ENCODE measurements at regions not wholly inside any gene's neighbourhood (a gene's known extent, or its start where the extent isn't known, plus 50 kb on each side); places are given as distances from the start of the nearest gene placed in this dataset.
"Not testable (repeated sequence)": the region's sequence is repeated elsewhere in the genome, so short reads cannot be mapped to it uniquely, and the experiment has no call there.

GRCh38 chr16:29333492-29334097 lies 72.9 kb downstream of the NPIPB11 start:
- intact Hi-C loops (cut with DNase I); DNase-seq (ENCODE audit: low spot score): not testable (repeated sequence)

- DNase-seq (ENCODE audit: low spot score); intact Hi-C loops (cut with DNase I): not testable (repeated sequence)
These were observed 75.9 kb downstream of the NPIPB11 start for GRCh38 chr16:29330623-29331022.

GRCh38 chr16:29328528-29328927 lies 78.0 kb downstream of the NPIPB11 start:
- intact Hi-C loops (cut with DNase I); DNase-seq (ENCODE audit: low spot score): not testable (repeated sequence)

- DNase-seq (ENCODE audit: low spot score); intact Hi-C loops (cut with DNase I): not testable (repeated sequence)
These were observed 78.7 kb downstream of the NPIPB11 start for GRCh38 chr16:29327631-29328408.

GRCh38 chr16:29326164-29327125 lies 80.1 kb downstream of the NPIPB11 start:
- DNase-seq (ENCODE audit: low spot score); intact Hi-C loops (cut with DNase I): not testable (repeated sequence)

GRCh38 chr16:29323725-29324124 lies 82.8 kb downstream of the NPIPB11 start:
- DNase-seq (ENCODE audit: low spot score); intact Hi-C loops (cut with DNase I): not testable (repeated sequence)

GRCh38 chr16:29321585-29321984 lies 84.9 kb downstream of the NPIPB11 start:
- intact Hi-C loops (cut with DNase I) = no loop called here
- no peak for DNase-seq (ENCODE audit: low spot score)

GRCh38 chr16:29321000-29321393 lies 85.5 kb downstream of the NPIPB11 start:
- intact Hi-C loops (cut with DNase I) = no loop called here

GRCh38 chr16:29320274-29320999 lies 86.1 kb downstream of the NPIPB11 start:
- intact Hi-C loops (cut with DNase I) = no loop called here
- no peak for DNase-seq (ENCODE audit: low spot score)

More at GRCh38 chr16:29321000-29321393, 85.5 kb downstream of the NPIPB11 start:
- no peak for DNase-seq (ENCODE audit: low spot score)

GRCh38 chr16:29319726-29320125 lies 86.8 kb downstream of the NPIPB11 start:
- no peak for DNase-seq (ENCODE audit: low spot score)
- intact Hi-C loops (cut with DNase I) = no loop called here

GRCh38 chr16:29318561-29318968 lies 87.9 kb downstream of the NPIPB11 start:
- intact Hi-C loops (cut with DNase I) = not testable (repeated sequence)
- peak; percentile 90 for DNase-seq (ENCODE audit: low spot score)

GRCh38 chr16:29318037-29318436 lies 88.5 kb downstream of the NPIPB11 start:
- intact Hi-C loops (cut with DNase I) = no loop called here

GRCh38 chr16:29317269-29317668 lies 89.2 kb downstream of the NPIPB11 start:
- DNase-seq (ENCODE audit: low spot score) = no peak
- intact Hi-C loops (cut with DNase I) = no loop called here

More at GRCh38 chr16:29318037-29318436, 88.5 kb downstream of the NPIPB11 start:
- no peak for DNase-seq (ENCODE audit: low spot score)

- DNase-seq (ENCODE audit: low spot score) = no peak
- intact Hi-C loops (cut with DNase I) = no loop called here
These were observed 89.7 kb downstream of the NPIPB11 start for GRCh38 chr16:29316761-29317183.

GRCh38 chr16:29315916-29316517 lies 90.5 kb downstream of the NPIPB11 start:
- intact Hi-C loops (cut with DNase I) = no loop called here
- no peak for DNase-seq (ENCODE audit: low spot score)

- intact Hi-C loops (cut with DNase I) = no loop called here
- no peak for DNase-seq (ENCODE audit: low spot score)
These were observed 91.5 kb downstream of the NPIPB11 start for GRCh38 chr16:29315046-29315445.

GRCh38 chr16:29314292-29314934 lies 92.1 kb downstream of the NPIPB11 start:
- DNase-seq (ENCODE audit: low spot score) = no peak
- intact Hi-C loops (cut with DNase I) = no loop called here

GRCh38 chr16:29313559-29314048 lies 92.9 kb downstream of the NPIPB11 start:
- intact Hi-C loops (cut with DNase I) = no loop called here
- no peak for DNase-seq (ENCODE audit: low spot score)

All from posterior vena cava (tissue), 2 donors.